ENCODE measurements at regions not wholly inside any gene's neighbourhood (a gene's known extent, or its start where the extent isn't known, plus 50 kb on each side); places are given as distances from the start of the nearest gene placed in this dataset.

DNA sequence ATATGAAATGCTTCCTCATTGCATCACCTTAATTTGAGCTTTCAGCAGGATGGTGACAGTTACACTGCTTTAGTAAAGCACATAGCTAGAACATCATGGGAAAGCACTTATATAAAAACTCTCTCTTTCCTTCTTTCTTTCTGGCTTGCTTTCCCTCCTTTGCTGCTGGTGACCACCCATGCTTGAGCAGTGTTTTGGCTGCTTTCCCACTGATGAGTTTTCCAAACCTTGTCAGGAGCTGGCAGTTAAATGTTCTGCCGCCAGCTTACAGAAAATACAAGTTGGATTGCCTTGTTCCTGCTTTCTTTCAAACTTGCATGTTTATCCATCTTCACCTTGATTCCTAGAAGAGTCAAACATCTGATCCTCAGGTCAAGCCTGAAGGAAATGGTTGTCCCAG lies 323.9 kb downstream of the FOXA2 start:
- H3K9me2 ChIP-seq (replicated peaks; ENCODE audit: control insufficient read depth, low read length): no peaks in the 10 kb centered on the region
- H3K4me3 ChIP-seq (ENCODE audit: low read length): no peak overlapping the region
- no peaks in the 10 kb centered on the region for H3K36me3 ChIP-seq (ENCODE audit: control insufficient read depth, low read length)
- H3K79me2 ChIP-seq (ENCODE audit: control insufficient read depth, low read length): no peaks in the 10 kb centered on the region
- no peak overlapping the region for H3K4me2 ChIP-seq (ENCODE audit: low read length)
- TF ChIP-seq, protein P1, sequence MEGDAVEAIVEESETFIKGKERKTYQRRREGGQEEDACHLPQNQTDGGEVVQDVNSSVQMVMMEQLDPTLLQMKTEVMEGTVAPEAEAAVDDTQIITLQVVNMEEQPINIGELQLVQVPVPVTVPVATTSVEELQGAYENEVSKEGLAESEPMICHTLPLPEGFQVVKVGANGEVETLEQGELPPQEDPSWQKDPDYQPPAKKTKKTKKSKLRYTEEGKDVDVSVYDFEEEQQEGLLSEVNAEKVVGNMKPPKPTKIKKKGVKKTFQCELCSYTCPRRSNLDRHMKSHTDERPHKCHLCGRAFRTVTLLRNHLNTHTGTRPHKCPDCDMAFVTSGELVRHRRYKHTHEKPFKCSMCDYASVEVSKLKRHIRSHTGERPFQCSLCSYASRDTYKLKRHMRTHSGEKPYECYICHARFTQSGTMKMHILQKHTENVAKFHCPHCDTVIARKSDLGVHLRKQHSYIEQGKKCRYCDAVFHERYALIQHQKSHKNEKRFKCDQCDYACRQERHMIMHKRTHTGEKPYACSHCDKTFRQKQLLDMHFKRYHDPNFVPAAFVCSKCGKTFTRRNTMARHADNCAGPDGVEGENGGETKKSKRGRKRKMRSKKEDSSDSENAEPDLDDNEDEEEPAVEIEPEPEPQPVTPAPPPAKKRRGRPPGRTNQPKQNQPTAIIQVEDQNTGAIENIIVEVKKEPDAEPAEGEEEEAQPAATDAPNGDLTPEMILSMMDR (IDR thresholded peaks at IDR 0.05; ENCODE audit: low read depth, low read length, poor library complexity, severe bottlenecking): no peak
- TF ChIP-seq EZH2phosphoT487 (IDR thresholded peaks at IDR 0.05; ENCODE audit: borderline replicate concordance, low read length): no peak
- H3K4me1 ChIP-seq (ENCODE audit: control insufficient read depth, low read length): no peaks in the 10 kb centered on the region
- no peak overlapping the region for H3K27ac ChIP-seq (ENCODE audit: low read depth, low read length)
- H3K9me3 ChIP-seq (ENCODE audit: control insufficient read depth, insufficient read depth, low read length): no peaks in the 10 kb centered on the region
- H3F3A ChIP-seq (ENCODE audit: control insufficient read depth, insufficient read depth): no peaks in the 10 kb centered on the region
- H3K27me3 ChIP-seq (ENCODE audit: control insufficient read depth, low read length): no peaks in the 10 kb centered on the region
- no peaks in the 10 kb centered on the region for H4K20me1 ChIP-seq (ENCODE audit: control insufficient read depth, insufficient read depth, low read depth, low read length)

DNA sequence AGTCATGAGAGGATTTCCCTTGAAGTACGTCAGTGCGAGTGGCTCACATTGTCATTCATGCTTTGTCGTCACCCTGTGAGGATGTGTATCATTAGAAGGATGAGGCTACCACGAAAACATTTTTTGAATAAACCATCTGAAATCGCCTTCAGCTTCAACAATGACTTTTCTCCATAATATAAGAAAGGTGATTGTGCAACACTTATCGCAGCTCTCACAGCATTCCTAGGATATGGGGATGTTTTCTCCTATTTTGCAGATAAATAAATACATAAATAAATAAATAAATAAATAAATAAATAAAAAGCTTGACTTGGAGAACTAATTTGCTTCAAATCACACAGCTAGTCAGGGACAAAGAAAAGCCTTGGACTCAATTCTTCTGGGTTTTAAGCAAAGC lies 326.5 kb downstream of the FOXA2 start:
- no peaks in the 10 kb centered on the region for H3K9me3 ChIP-seq (ENCODE audit: control insufficient read depth, insufficient read depth, low read length)

DNA sequence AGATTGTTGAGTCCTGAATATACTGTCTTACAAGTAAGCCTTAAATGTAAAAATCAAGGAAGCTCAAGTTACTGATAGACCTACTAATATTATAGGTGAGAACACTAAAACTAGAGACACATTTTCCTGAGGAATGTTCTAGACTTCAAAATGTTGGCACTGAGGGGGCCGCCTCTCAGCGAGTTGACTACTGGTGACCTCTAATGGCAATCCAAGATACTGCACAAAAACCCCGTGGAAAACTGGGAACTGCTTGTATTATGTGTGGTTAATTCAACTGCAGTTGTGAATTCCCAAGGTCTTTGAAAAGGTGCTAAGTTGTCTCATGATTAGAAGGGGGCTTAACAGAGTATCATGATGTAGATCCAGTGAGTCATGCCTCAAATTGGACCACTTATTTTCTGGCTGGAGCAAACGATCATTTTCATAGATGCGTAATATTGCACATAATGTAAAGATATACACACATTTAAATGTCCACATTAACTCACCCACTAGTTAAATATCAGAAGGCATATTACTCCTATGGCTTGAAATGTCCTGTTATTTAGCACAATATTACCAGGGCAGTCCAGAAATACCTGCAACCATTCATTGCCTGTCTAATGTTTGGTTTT lies 336.2 kb downstream of the FOXA2 start:
- H3K4me2 ChIP-seq (ENCODE audit: low read length): no peak overlapping the region
- H3K27ac ChIP-seq (ENCODE audit: low read depth, low read length): no peak overlapping the region
- no peak for TF ChIP-seq EZH2phosphoT487 (IDR thresholded peaks at IDR 0.05; ENCODE audit: borderline replicate concordance, low read length)
- TF ChIP-seq, protein P1 (IDR thresholded peaks at IDR 0.05; ENCODE audit: low read depth, low read length, poor library complexity, severe bottlenecking): peak; percentile 71
- H3F3A ChIP-seq (ENCODE audit: control insufficient read depth, insufficient read depth): no peaks in the 10 kb centered on the region
- H3K9me3 ChIP-seq (ENCODE audit: control insufficient read depth, insufficient read depth, low read length): no peaks in the 10 kb centered on the region
- no peaks in the 10 kb centered on the region for H3K27me3 ChIP-seq (ENCODE audit: control insufficient read depth, low read length)
- H3K36me3 ChIP-seq (ENCODE audit: control insufficient read depth, low read length): no peaks in the 10 kb centered on the region
- H3K4me1 ChIP-seq (ENCODE audit: control insufficient read depth, low read length): no peaks in the 10 kb centered on the region
- no peaks in the 10 kb centered on the region for H4K20me1 ChIP-seq (ENCODE audit: control insufficient read depth, insufficient read depth, low read depth, low read length)
- no peaks in the 10 kb centered on the region for H3K79me2 ChIP-seq (ENCODE audit: control insufficient read depth, low read length)
- H3K4me3 ChIP-seq (ENCODE audit: low read length): no peak overlapping the region
- no peaks in the 10 kb centered on the region for H3K9me2 ChIP-seq (replicated peaks; ENCODE audit: control insufficient read depth, low read length)

More for the DNA sequence above, 326.5 kb downstream of the FOXA2 start:
- Histone ChIP-seq H3K27me3 (ENCODE audit: control insufficient read depth, low read length) (no peaks in the 10 kb centered on the region), H4K20me1 (ENCODE audit: control insufficient read depth, insufficient read depth, low read depth, low read length) (no peaks in the 10 kb centered on the region), H3K79me2 (ENCODE audit: control insufficient read depth, low read length) (no peaks in the 10 kb centered on the region), H3K4me1 (ENCODE audit: control insufficient read depth, low read length) (no peaks in the 10 kb centered on the region), H3F3A (ENCODE audit: control insufficient read depth, insufficient read depth) (no peaks in the 10 kb centered on the region), H3K27ac (ENCODE audit: low read depth, low read length) (no peak overlapping the region), H3K4me2 (ENCODE audit: low read length) (no peak overlapping the region), H3K36me3 (ENCODE audit: control insufficient read depth, low read length) (no peaks in the 10 kb centered on the region), H3K4me3 (ENCODE audit: low read length) (no peak overlapping the region), H3K9me2 (replicated peaks; ENCODE audit: control insufficient read depth, low read length) (no peaks in the 10 kb centered on the region)
- no peak for TF ChIP-seq EZH2phosphoT487 (IDR thresholded peaks at IDR 0.05; ENCODE audit: borderline replicate concordance, low read length)
- TF ChIP-seq, protein P1 (IDR thresholded peaks at IDR 0.05; ENCODE audit: low read depth, low read length, poor library complexity, severe bottlenecking): no peak

All from DOHH2 (cell line).